ENCODE measurements at regions not wholly inside any gene's neighbourhood (a gene's known extent, or its start where the extent isn't known, plus 50 kb on each side); places are given as distances from the start of the nearest gene placed in this dataset.

DNA sequence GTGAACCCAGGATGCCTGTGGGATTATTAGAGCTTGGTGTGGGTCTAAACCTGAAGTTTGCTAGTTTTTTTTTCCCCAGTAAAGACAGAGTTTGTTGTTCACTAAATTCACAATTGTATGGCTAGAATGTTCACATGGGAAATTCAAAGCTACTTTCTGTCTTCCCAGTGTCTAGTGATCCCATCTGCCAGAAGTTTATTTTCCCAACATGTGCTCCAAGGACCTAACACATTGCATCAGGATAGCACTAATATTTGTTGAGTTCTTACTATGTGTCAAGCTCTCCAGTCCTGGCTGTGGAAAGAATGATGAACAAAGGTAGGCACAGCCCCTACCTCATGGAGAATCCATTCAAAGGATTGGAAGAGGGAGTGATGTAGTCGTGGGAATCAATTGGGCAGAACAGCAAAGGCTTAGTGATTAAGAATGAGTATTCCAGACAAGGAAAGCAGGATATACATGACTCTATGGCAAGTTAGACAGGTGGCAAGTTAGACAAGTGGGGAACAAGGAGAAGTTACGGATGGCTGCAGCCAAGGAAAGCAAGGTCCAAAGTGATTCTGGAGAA is 521.5 kb upstream of the WWC1 start:
- TF ChIP-seq CTCF (IDR thresholded peaks at IDR 0.05; ENCODE audit: low read depth, low read length), result no peak
- TF ChIP-seq POLR2A (IDR thresholded peaks at IDR 0.05; ENCODE audit: extremely low read depth, insufficient read length), result no peak

Data from NB4 (cell line).